Ascending aorta (tissue), 2 donors: ENCODE measurements at regions not wholly inside any gene's neighbourhood (a gene's known extent, or its start where the extent isn't known, plus 50 kb on each side); places are given as distances from the start of the nearest gene placed in this dataset.

ENCODE experiments used
- DNase-seq, 2 donors: peaks; one replicate each; pipeline ENCODE4 v3.0.0-alpha.2; 2019; ENCODE audit warnings: low spot score in 2 of 2
- H3K27ac ChIP-seq, 2 donors: fragments of 200-600 bp; sonication (generic); one replicate each; pipeline ENCODE4 v1.5.1; 2016 to 2017; ENCODE audit warnings: mild to moderate bottlenecking in 1 of 2
- H3K27me3 ChIP-seq: fragments of 200-600 bp; sonication (generic); one replicate; pipeline ENCODE4 v1.5.1; 2017
- H3K36me3 ChIP-seq, 2 donors: fragments of 200-600 bp; sonication (generic); one replicate each; pipeline ENCODE4 v1.5.1; 2016
- H3K4me1 ChIP-seq, 2 donors: fragments of 200-600 bp; sonication (generic); one replicate each; pipeline ENCODE4 v1.5.1; 2016 to 2017; ENCODE audit warnings: mild to moderate bottlenecking in 1 of 2
- H3K4me3 ChIP-seq, 2 donors: fragments of 200-600 bp; sonication (generic); one replicate each; pipeline ENCODE4 v1.5.1; 2016 to 2017; ENCODE audit warnings: mild to moderate bottlenecking in 1 of 2
- H3K9me3 ChIP-seq, 2 donors: fragments of 200-600 bp; sonication (generic); one replicate each; pipeline ENCODE4 v1.5.1; 2016
- intact Hi-C: fragments of 100-400 bp; cut with DNase I; formaldehyde crosslinking; loops from one replicate; pipeline ENCODE4 v1.15.1; 2023
- TF ChIP-seq, protein P1 (sequence below), 3 experiments: fragments of 200-600 bp in 2 of 3; fragments of 450-650 bp in 1 of 3; sonication (generic) in 2 of 3; IDR thresholded peaks; one replicate each; pipeline ENCODE4 v1.5.1; 2016 to 2019; ENCODE audit warnings: antibody characterized with exemption in 3 of 3, mild to moderate bottlenecking in 1 of 3, moderate library complexity in 1 of 3

DNA sequence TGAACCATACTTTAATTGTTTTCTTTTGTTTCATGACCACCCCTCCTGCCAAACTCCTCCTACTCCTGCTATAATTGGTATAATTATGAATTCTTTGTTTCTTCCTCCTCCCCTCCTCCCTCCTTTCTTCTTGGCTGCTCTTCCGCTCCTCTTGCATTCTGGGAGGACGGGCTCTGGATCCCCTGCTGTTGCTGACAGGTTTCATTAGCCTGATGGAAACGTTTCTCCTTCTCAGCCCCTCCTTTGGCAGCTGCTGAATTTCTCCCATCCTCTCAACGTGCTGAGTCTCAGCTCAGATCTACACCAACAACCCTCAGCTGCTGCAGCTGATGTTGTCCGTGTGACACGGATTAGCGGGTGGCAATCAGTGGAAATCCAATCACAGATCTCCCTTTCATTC is 97.1 kb upstream of the UBAC2 start:
- Histone ChIP-seq H3K4me3 (no peak overlapping the region), H3K27me3 (no peaks in the 10 kb centered on the region), H3K9me3 (no peaks in the 10 kb centered on the region), H3K27ac (no peak overlapping the region), H3K36me3 (no peaks in the 10 kb centered on the region), H3K4me1 (no peaks in the 10 kb centered on the region)
- no peak for DNase-seq
- intact Hi-C loops, result no loop called here
- TF ChIP-seq, protein P1, sequence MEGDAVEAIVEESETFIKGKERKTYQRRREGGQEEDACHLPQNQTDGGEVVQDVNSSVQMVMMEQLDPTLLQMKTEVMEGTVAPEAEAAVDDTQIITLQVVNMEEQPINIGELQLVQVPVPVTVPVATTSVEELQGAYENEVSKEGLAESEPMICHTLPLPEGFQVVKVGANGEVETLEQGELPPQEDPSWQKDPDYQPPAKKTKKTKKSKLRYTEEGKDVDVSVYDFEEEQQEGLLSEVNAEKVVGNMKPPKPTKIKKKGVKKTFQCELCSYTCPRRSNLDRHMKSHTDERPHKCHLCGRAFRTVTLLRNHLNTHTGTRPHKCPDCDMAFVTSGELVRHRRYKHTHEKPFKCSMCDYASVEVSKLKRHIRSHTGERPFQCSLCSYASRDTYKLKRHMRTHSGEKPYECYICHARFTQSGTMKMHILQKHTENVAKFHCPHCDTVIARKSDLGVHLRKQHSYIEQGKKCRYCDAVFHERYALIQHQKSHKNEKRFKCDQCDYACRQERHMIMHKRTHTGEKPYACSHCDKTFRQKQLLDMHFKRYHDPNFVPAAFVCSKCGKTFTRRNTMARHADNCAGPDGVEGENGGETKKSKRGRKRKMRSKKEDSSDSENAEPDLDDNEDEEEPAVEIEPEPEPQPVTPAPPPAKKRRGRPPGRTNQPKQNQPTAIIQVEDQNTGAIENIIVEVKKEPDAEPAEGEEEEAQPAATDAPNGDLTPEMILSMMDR (IDR thresholded peaks at IDR 0.05), result no peak

DNA sequence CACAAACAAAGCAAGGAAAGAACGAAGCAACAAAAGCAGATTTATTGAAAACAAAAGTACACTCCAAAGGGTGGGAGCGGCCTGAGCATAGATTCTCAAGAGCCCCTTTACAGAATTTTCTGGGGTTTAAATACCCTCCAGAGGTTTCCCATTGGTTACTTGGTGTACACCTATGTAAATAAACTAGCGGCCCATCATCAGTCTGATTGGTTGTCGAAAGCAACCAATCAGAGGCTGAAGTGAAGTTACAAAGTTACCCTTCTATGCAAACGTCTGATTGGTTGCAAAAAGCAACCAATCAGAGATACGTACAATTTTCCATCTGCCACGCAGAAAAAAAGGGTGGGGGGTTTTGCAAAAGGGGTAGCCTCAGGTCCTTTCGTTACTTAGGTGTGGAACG is 96.3 kb upstream of the UBAC2 start:
- H3K4me1 ChIP-seq, result no peaks in the 10 kb centered on the region
- H3K9me3 ChIP-seq, result no peaks in the 10 kb centered on the region
- DNase-seq, result no peak
- no peaks in the 10 kb centered on the region for H3K27me3 ChIP-seq
- intact Hi-C loops, result no loop called here
- TF ChIP-seq, protein P1 (IDR thresholded peaks at IDR 0.05), result no peak
- no peaks in the 10 kb centered on the region for H3K36me3 ChIP-seq
- H3K4me3 ChIP-seq, result no peak overlapping the region
- H3K27ac ChIP-seq, result no peak overlapping the region

DNA sequence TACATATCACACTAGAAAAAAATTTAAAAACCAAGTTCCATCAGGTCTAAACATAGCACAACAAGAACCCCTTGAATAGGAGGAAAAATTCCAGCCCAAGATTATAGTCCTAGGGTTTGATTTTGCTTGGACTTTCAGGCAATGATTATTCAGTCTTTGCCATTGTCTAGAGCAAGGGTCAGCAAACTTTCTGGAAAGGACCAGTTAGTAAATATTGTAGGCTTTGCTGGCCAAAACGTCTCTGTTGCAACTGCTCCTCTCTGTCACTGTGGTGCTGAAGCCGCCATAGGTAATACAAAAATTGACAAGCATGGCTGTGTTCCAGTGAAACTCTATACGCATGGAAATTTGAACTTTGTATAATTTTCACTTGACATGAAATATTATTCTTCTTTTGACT is 95.5 kb upstream of the UBAC2 start:
- intact Hi-C loops, result no loop called here

DNA sequence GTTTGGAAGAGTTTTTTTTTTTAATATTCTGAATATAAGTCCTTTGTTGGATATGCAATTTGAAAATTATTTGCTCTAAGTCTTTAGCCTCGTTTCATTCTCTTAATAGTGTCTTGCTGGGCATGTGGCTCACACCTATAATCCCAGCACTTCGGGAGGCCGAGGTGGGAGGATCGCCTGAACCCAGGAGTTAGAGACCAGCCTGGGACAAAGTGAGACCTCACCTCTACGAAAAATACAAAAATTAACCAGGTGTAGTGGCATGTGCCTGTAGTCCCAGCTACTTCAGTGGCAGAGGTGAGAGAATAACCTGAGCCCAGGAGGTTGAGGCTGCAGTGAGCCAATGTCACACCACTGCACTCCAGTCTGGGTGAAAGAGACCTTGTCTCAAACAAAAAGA is 87.3 kb upstream of the UBAC2 start:
- no peak for DNase-seq
- Histone ChIP-seq H3K4me1 (no peaks in the 10 kb centered on the region), H3K27ac (no peak overlapping the region), H3K36me3 (no peaks in the 10 kb centered on the region), H3K27me3 (no peaks in the 10 kb centered on the region), H3K4me3 (no peak overlapping the region), H3K9me3 (no peaks in the 10 kb centered on the region)
- TF ChIP-seq, protein P1 (IDR thresholded peaks at IDR 0.05), result no peak
- intact Hi-C loops, result no loop called here

More for the DNA sequence above, 95.5 kb upstream of the UBAC2 start:
- Histone ChIP-seq H3K27me3 (no peaks in the 10 kb centered on the region), H3K27ac (no peak overlapping the region), H3K4me3 (no peak overlapping the region), H3K36me3 (no peaks in the 10 kb centered on the region), H3K4me1 (no peaks in the 10 kb centered on the region), H3K9me3 (no peaks in the 10 kb centered on the region)
- TF ChIP-seq, protein P1 (IDR thresholded peaks at IDR 0.05), result no peak
- no peak for DNase-seq

DNA sequence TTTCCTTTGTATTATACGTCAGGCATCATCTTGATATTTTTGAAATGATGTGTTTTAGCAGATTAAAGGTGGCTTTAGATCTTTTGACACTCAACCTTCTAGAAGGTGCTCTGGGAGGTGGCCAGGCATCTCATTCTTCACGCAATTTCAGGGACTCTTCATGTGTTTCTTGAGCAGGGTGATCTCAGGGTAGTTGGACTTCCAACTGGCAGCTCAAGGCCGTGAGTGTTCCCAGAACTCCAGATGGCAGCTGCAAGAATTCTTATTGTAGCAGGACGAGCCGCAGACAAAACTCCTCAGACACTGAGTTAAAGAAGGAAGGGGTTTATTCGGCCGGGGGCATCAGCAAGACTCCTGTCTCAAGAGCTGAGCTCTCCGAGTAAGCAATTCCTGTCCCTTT is 82.5 kb upstream of the UBAC2 start:
- TF ChIP-seq, protein P1 (IDR thresholded peaks at IDR 0.05), result no peak
- no peaks in the 10 kb centered on the region for H3K27me3 ChIP-seq
- intact Hi-C loops, result no loop called here
- no peaks in the 10 kb centered on the region for H3K4me1 ChIP-seq
- no peak overlapping the region for H3K4me3 ChIP-seq
- H3K27ac ChIP-seq, result no peak overlapping the region
- H3K9me3 ChIP-seq, result no peaks in the 10 kb centered on the region
- no peak for DNase-seq
- H3K36me3 ChIP-seq, result no peaks in the 10 kb centered on the region

DNA sequence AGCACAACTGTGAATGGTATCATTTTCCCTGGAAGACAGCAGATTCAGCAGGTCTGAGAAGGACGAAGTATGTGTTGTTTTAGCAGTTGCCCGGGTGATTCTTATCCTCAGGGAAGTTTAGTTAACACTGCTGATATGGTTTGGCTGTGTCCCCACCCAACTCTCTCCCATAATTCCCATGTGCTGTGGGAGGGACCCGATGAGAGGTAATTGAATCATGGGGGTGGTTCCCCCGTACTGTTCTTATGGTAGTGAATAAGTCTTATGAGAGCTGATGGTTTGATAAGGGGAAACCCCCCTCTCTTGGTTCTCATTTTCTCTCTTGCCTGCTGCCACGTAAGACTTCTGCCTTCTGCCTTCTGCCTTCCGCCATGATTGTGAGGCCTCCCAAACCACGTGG is 81.0 kb upstream of the UBAC2 start:
- Histone ChIP-seq H3K27me3 (no peaks in the 10 kb centered on the region), H3K4me3 (no peak overlapping the region), H3K36me3 (no peaks in the 10 kb centered on the region), H3K27ac (no peak overlapping the region), H3K4me1 (no peaks in the 10 kb centered on the region), H3K9me3 (no peaks in the 10 kb centered on the region)
- intact Hi-C loops, result no loop called here
- no peak for DNase-seq
- TF ChIP-seq, protein P1 (IDR thresholded peaks at IDR 0.05), result no peak
